ENCODE measurements at regions not wholly inside any gene's neighbourhood (a gene's known extent, or its start where the extent isn't known, plus 50 kb on each side); places are given as distances from the start of the nearest gene placed in this dataset.

DNA sequence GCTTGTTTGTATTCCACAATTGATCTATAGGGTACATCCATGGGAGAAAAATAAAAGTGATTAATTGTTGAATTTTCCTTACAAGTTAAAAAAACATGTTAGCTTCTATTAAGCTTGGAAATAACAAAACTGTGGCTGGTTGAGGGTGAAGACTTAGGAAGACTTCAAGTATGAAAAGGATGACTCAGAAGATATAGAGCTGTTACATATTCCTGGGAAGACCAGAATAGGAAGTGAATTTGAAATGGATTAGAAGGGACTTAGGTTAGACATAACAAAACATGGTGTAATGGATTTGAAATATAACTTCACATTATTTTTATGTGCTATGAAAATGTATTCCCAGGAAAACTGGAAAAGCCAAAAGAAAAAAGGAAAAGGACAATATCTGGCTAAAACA, 732.2 kb downstream of the HDGFL1 start:
- no peaks in the 10 kb centered on the region for H3K9me3 ChIP-seq (ENCODE audit: control insufficient read depth in 3 of 3, low read length in 3 of 3)
- H3K9ac ChIP-seq (ENCODE audit: low read depth in 1 of 3, low read length in 3 of 3): no peak overlapping the region
- H3K36me3 ChIP-seq (ENCODE audit: control insufficient read depth in 3 of 3, insufficient read depth in 3 of 3, low read length in 3 of 3): no peaks in the 10 kb centered on the region
- no peaks in the 10 kb centered on the region for H3K4me1 ChIP-seq (ENCODE audit: control insufficient read depth in 3 of 3, insufficient read depth in 3 of 3, low read length in 3 of 3)
- H3K27ac ChIP-seq (ENCODE audit: low read depth, low read length): no peak overlapping the region
- no peak overlapping the region for H3K4me3 ChIP-seq (ENCODE audit: low read length in 3 of 3)
- H3K27me3 ChIP-seq (ENCODE audit: control insufficient read depth in 3 of 3, insufficient read depth in 3 of 3, low read length in 3 of 3): no peaks in the 10 kb centered on the region

DNA sequence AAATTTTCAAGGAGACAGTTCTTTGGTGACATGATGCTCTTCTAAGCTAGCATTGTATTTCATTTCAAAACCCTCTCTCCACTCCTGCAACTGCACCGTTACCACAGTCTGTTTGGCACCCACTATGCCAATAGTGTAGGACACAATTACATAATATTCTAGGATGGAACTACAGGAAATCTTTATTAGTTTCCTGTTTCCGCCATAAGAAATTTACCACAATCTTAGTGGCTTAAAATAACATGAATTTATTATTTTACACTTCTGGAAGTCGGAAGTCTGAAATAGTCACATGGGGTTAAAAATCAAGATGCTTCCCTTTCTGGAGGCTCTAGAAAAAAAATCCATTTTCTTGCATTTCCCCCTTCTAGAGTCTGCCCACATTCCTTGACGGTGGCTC, 733.1 kb downstream of the HDGFL1 start:
- no peak overlapping the region for H3K27ac ChIP-seq (ENCODE audit: low read depth, low read length)

DNA sequence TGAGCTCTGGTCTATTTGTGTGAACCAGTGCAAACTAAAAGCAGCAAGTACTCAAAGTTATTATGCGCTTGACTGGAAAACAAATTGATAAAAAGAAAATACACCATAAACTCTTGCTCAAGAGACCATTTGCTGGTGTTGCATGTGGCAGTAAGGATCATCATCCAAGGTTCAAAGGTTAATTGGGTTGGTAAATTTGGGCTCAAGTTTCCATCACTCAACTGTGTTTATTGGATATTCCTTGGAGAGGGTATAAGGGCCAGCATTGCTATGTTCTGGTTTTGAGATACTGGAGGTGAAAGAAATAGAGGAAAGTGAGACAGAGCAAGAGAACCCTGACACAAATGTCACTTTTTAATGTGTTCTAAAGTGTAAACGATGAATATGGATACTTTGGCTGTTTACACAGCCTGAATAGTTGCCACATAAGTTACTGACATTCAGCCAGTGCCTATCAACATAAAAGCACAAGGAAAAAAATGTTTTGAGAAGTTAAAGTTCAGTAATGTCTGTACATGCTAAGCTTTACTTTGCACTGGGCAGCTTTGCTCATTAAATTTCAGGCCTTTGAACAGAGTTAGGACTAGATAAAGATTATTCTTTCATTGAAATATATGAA, 736.1 kb downstream of the HDGFL1 start:
- Histone ChIP-seq H3K4me1 (ENCODE audit: control insufficient read depth in 3 of 3, insufficient read depth in 3 of 3, low read length in 3 of 3) (no peaks in the 10 kb centered on the region), H3K27ac (ENCODE audit: low read depth, low read length) (no peak overlapping the region), H3K27me3 (ENCODE audit: control insufficient read depth in 3 of 3, insufficient read depth in 3 of 3, low read length in 3 of 3) (no peaks in the 10 kb centered on the region), H3K9ac (ENCODE audit: low read depth in 1 of 3, low read length in 3 of 3) (no peak overlapping the region), H3K9me3 (ENCODE audit: control insufficient read depth in 3 of 3, low read length in 3 of 3) (no peaks in the 10 kb centered on the region), H3K36me3 (ENCODE audit: control insufficient read depth in 3 of 3, insufficient read depth in 3 of 3, low read length in 3 of 3) (no peaks in the 10 kb centered on the region), H3K4me3 (ENCODE audit: low read length in 3 of 3) (no peak overlapping the region)

More for the DNA sequence above, 733.1 kb downstream of the HDGFL1 start:
- Histone ChIP-seq H3K9me3 (ENCODE audit: control insufficient read depth in 3 of 3, low read length in 3 of 3) (no peaks in the 10 kb centered on the region), H3K9ac (ENCODE audit: low read depth in 1 of 3, low read length in 3 of 3) (no peak overlapping the region), H3K36me3 (ENCODE audit: control insufficient read depth in 3 of 3, insufficient read depth in 3 of 3, low read length in 3 of 3) (no peaks in the 10 kb centered on the region), H3K27me3 (ENCODE audit: control insufficient read depth in 3 of 3, insufficient read depth in 3 of 3, low read length in 3 of 3) (no peaks in the 10 kb centered on the region), H3K4me1 (ENCODE audit: control insufficient read depth in 3 of 3, insufficient read depth in 3 of 3, low read length in 3 of 3) (no peaks in the 10 kb centered on the region), H3K4me3 (ENCODE audit: low read length in 3 of 3) (no peak overlapping the region)

DNA sequence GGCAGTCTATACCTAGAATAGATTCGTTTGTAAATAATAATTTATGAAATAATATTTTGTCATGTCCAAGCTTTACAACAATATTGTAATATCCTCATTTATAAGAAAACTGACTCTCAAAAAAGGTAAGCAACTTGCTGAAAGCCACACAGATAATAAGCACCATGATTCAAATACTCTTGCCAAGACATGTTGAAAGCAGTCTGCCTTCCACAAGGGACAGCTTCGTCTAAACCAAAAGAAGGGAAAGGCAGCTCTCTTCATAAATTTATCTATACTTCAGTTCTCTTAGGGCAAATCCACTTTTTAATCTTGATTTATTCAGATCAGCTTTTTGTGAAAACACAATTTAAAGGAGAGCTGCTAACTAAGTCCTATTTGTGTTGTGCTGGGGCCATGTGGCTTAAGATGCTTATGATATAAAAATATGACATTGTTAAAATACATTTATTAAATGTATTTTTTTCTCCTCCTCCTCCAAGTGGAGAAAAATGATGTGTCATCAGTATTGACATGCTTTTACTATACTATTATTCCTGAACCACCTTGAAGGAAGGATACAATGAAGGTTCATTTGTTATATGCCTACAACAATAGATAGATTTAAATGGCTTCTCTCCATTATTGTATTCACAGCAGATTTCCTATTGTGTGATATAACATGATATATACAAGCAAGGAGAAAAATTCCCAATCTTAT, 737.0 kb downstream of the HDGFL1 start:
- Histone ChIP-seq H3K27me3 (ENCODE audit: control insufficient read depth in 3 of 3, insufficient read depth in 3 of 3, low read length in 3 of 3) (no peaks in the 10 kb centered on the region), H3K27ac (ENCODE audit: low read depth, low read length) (no peak overlapping the region), H3K9ac (ENCODE audit: low read depth in 1 of 3, low read length in 3 of 3) (no peak overlapping the region), H3K4me1 (ENCODE audit: control insufficient read depth in 3 of 3, insufficient read depth in 3 of 3, low read length in 3 of 3) (no peaks in the 10 kb centered on the region), H3K9me3 (ENCODE audit: control insufficient read depth in 3 of 3, low read length in 3 of 3) (no peaks in the 10 kb centered on the region), H3K36me3 (ENCODE audit: control insufficient read depth in 3 of 3, insufficient read depth in 3 of 3, low read length in 3 of 3) (no peaks in the 10 kb centered on the region), H3K4me3 (ENCODE audit: low read length in 3 of 3) (no peak overlapping the region)

DNA sequence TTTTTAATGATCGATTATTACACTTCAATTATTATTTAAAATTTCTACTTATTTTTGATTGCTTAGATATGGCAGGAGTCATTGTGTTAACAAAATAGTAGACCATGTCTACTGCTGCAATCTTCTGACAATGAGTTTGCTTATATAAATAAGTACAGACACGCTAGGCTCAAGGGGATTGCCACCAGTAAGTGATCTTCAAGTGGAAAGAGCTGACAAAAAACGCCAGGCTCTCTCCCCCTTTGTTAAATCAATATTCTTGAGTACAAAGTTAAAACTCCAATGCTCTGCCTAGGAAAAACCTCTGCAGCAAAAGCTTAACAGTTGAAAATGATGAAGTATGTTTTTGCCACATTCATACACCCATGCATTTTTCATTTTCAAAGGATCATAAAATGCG, 738.1 kb downstream of the HDGFL1 start:
- Histone ChIP-seq H3K9me3 (ENCODE audit: control insufficient read depth in 3 of 3, low read length in 3 of 3) (no peaks in the 10 kb centered on the region), H3K9ac (ENCODE audit: low read depth in 1 of 3, low read length in 3 of 3) (no peak overlapping the region), H3K27me3 (ENCODE audit: control insufficient read depth in 3 of 3, insufficient read depth in 3 of 3, low read length in 3 of 3) (no peaks in the 10 kb centered on the region), H3K27ac (ENCODE audit: low read depth, low read length) (no peak overlapping the region), H3K4me1 (ENCODE audit: control insufficient read depth in 3 of 3, insufficient read depth in 3 of 3, low read length in 3 of 3) (no peaks in the 10 kb centered on the region), H3K36me3 (ENCODE audit: control insufficient read depth in 3 of 3, insufficient read depth in 3 of 3, low read length in 3 of 3) (no peaks in the 10 kb centered on the region), H3K4me3 (ENCODE audit: low read length in 3 of 3) (no peak overlapping the region)

DNA sequence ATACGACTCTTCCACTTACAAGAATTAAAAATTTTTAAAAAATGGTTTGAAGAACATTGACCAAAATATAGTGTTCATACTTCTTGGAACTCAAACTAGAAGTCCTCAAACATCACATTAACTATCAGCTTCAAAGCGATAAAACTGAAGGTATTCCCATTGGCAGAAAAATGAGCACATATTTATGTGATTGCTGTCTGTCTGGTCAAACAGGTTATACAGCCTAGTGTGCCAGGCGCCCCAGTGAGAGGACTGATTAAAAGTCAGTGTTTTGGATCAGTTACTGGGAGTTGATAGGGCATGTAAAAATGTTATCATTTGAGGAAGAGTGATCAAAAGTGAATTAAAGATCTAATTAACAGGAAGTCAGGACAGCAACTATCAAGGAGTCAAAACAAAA, 738.8 kb downstream of the HDGFL1 start:
- Histone ChIP-seq H3K27ac (ENCODE audit: low read depth, low read length) (no peak overlapping the region), H3K9me3 (ENCODE audit: control insufficient read depth in 3 of 3, low read length in 3 of 3) (no peaks in the 10 kb centered on the region), H3K36me3 (ENCODE audit: control insufficient read depth in 3 of 3, insufficient read depth in 3 of 3, low read length in 3 of 3) (no peaks in the 10 kb centered on the region), H3K27me3 (ENCODE audit: control insufficient read depth in 3 of 3, insufficient read depth in 3 of 3, low read length in 3 of 3) (no peaks in the 10 kb centered on the region), H3K9ac (ENCODE audit: low read depth in 1 of 3, low read length in 3 of 3) (no peak overlapping the region), H3K4me3 (ENCODE audit: low read length in 3 of 3) (no peak overlapping the region), H3K4me1 (ENCODE audit: control insufficient read depth in 3 of 3, insufficient read depth in 3 of 3, low read length in 3 of 3) (no peaks in the 10 kb centered on the region)

DNA sequence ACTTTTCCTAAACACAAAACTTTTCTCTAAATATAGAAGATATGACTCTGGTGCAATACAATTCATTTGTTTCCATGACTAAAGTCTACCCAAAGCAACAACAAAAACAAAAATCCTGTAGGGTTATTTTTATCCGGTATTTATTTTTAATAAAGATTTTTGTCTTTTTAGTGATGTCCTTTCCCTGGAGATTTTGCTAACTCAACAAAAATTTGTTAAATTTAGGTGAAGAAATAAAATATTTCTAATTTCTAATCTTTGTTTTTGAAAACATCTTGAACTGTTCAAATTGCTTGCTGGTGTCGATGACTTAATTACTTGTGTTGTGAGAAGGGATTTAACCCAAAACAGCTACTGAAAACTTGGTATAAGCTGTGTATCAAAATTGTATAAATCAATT, 741.8 kb downstream of the HDGFL1 start:
- no peak overlapping the region for H3K9ac ChIP-seq (ENCODE audit: low read depth in 1 of 3, low read length in 3 of 3)
- no peaks in the 10 kb centered on the region for H3K9me3 ChIP-seq (ENCODE audit: control insufficient read depth in 3 of 3, low read length in 3 of 3)
- no peaks in the 10 kb centered on the region for H3K36me3 ChIP-seq (ENCODE audit: control insufficient read depth in 3 of 3, insufficient read depth in 3 of 3, low read length in 3 of 3)
- no peaks in the 10 kb centered on the region for H3K4me1 ChIP-seq (ENCODE audit: control insufficient read depth in 3 of 3, insufficient read depth in 3 of 3, low read length in 3 of 3)
- H3K4me3 ChIP-seq (ENCODE audit: low read length in 3 of 3): no peak overlapping the region
- H3K27ac ChIP-seq (ENCODE audit: low read depth, low read length): no peak overlapping the region
- H3K27me3 ChIP-seq (ENCODE audit: control insufficient read depth in 3 of 3, insufficient read depth in 3 of 3, low read length in 3 of 3): no peaks in the 10 kb centered on the region

DNA sequence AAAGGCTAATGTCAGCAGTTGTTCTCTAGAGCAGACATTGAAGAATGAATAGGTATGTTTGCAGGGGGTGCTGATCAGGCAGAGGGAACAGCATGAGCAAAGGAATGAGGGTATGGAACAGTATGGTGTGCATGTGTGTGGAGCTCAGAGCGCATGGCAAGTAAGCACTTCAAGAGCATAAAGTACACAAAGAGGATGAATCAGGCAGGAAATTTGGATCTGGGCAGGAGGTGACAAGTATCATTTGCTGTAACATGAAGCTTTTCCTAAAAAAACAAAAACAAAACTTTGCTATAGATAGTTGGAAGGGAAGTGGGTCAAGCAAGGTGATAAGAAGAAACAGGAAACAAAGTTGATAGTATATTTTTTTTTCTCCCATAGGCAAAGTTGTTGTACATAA, 746.8 kb downstream of the HDGFL1 start:
- Histone ChIP-seq H3K4me1 (ENCODE audit: control insufficient read depth in 3 of 3, insufficient read depth in 3 of 3, low read length in 3 of 3) (no peaks in the 10 kb centered on the region), H3K36me3 (ENCODE audit: control insufficient read depth in 3 of 3, insufficient read depth in 3 of 3, low read length in 3 of 3) (no peaks in the 10 kb centered on the region), H3K27ac (ENCODE audit: low read depth, low read length) (no peak overlapping the region), H3K27me3 (ENCODE audit: control insufficient read depth in 3 of 3, insufficient read depth in 3 of 3, low read length in 3 of 3) (no peaks in the 10 kb centered on the region), H3K9me3 (ENCODE audit: control insufficient read depth in 3 of 3, low read length in 3 of 3) (no peaks in the 10 kb centered on the region), H3K4me3 (ENCODE audit: low read length in 3 of 3) (no peak overlapping the region), H3K9ac (ENCODE audit: low read depth in 1 of 3, low read length in 3 of 3) (no peak overlapping the region)

DNA sequence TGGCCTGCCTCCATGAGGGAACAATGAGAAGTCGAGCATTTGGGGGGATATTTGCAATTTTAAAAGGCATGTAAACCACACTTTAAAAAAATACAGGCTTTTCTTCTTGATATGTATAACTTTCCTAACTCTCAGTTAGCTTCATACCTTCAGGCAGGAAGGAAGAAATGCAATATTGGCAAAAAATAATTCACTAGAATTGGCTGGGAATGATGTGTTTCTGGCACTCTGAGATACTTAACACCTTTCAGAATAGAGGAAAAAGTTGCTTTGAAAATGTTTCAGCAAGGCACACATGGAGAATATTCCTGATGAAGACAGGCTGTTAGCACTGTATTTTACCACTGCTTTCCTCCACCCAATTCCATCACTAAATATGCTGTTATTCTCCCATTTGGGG, 747.6 kb downstream of the HDGFL1 start:
- Histone ChIP-seq H3K27me3 (ENCODE audit: control insufficient read depth in 3 of 3, insufficient read depth in 3 of 3, low read length in 3 of 3) (no peaks in the 10 kb centered on the region), H3K9me3 (ENCODE audit: control insufficient read depth in 3 of 3, low read length in 3 of 3) (no peaks in the 10 kb centered on the region), H3K4me1 (ENCODE audit: control insufficient read depth in 3 of 3, insufficient read depth in 3 of 3, low read length in 3 of 3) (no peaks in the 10 kb centered on the region), H3K9ac (ENCODE audit: low read depth in 1 of 3, low read length in 3 of 3) (no peak overlapping the region), H3K4me3 (ENCODE audit: low read length in 3 of 3) (no peak overlapping the region), H3K36me3 (ENCODE audit: control insufficient read depth in 3 of 3, insufficient read depth in 3 of 3, low read length in 3 of 3) (no peaks in the 10 kb centered on the region), H3K27ac (ENCODE audit: low read depth, low read length) (no peak overlapping the region)

DNA sequence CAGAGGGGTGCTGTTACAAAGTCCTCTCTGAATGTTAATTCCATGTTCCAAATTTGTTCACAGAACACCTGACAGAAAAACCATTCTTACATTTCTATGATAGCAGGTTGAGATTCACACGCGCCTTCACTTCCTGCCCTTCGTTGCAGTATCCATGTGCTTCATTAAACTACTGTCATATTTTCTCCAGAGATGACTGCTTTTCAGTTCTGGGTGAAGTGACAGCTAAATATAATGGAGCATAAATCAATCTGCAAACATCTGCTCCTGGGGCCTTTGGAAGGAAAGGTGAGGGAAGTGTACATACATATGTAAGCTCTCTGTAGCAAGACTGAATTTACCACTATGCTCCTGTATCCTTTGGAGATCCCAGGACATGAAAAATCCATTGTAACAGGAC, 750.2 kb downstream of the HDGFL1 start:
- H3K9me3 ChIP-seq (ENCODE audit: control insufficient read depth in 3 of 3, low read length in 3 of 3): no peaks in the 10 kb centered on the region
- H3K36me3 ChIP-seq (ENCODE audit: control insufficient read depth in 3 of 3, insufficient read depth in 3 of 3, low read length in 3 of 3): no peaks in the 10 kb centered on the region
- no peak overlapping the region for H3K27ac ChIP-seq (ENCODE audit: low read depth, low read length)
- H3K4me1 ChIP-seq (ENCODE audit: control insufficient read depth in 3 of 3, insufficient read depth in 3 of 3, low read length in 3 of 3): no peaks in the 10 kb centered on the region
- no peak overlapping the region for H3K9ac ChIP-seq (ENCODE audit: low read depth in 1 of 3, low read length in 3 of 3)
- H3K4me3 ChIP-seq (ENCODE audit: low read length in 3 of 3): no peak overlapping the region
- H3K27me3 ChIP-seq (ENCODE audit: control insufficient read depth in 3 of 3, insufficient read depth in 3 of 3, low read length in 3 of 3): no peaks in the 10 kb centered on the region
